PC-9 (cell line): ENCODE measurements at regions not wholly inside any gene's neighbourhood (a gene's known extent, or its start where the extent isn't known, plus 50 kb on each side); places are given as distances from the start of the nearest gene placed in this dataset.

Experiments used
- BruUV-seq: library from RNA; stranded (reverse); fragments of 400-500 nt; replicated peaks from 2 replicates; lab custom pipeline; 2021; lab: Mats Ljungman, UMichigan
- CTCF ChIA-PET: fragments of 300-600 bp; sonication (Branson Sonifier 250); formaldehyde crosslinking; loops from one replicate; lab custom pipeline; 2022; ENCODE audit warnings: antibody characterized with exemption; lab: Charles Lee
- POLR2A ChIA-PET: fragments of 300-600 bp; sonication (Branson Sonifier 250); formaldehyde crosslinking; loops from one replicate; lab custom pipeline; 2022; ENCODE audit warnings: antibody characterized with exemption; ENCODE audit not compliant: unreplicated experiment; lab: Charles Lee
- DNase-seq, 2 experiments: peaks; one replicate each; pipeline versions ENCODE4 v3.0.0 to v3.0.0-alpha.2; 2015 to 2022; ENCODE audit warnings: mixed read lengths in 1 of 2
- H2AFZ ChIP-seq: fragments of 200-600 bp; sonication (generic); 2 replicates; pipeline ENCODE4 v1.8.1; 2017; ENCODE audit warnings: antibody characterized with exemption
- H3F3A ChIP-seq: fragments of 200-600 bp; sonication (generic); 2 replicates; pipeline ENCODE4 v1.8.1; 2017; ENCODE audit warnings: antibody characterized with exemption, mild to moderate bottlenecking, low read depth; ENCODE audit not compliant: insufficient read depth
- H3K27ac ChIP-seq: fragments of 200-600 bp; sonication (generic); 2 replicates; pipeline ENCODE4 v1.6.1; 2016; ENCODE audit warnings: mixed run types
- H3K27me3 ChIP-seq: fragments of 200-600 bp; sonication (generic); 2 replicates; pipeline ENCODE4 v1.6.1; 2016; ENCODE audit warnings: low read depth, mixed run types; ENCODE audit not compliant: insufficient read depth
- H3K36me3 ChIP-seq: fragments of 200-600 bp; sonication (generic); 2 replicates; pipeline ENCODE4 v1.6.1; 2016; ENCODE audit warnings: low read depth, mixed run types
- H3K4me1 ChIP-seq: fragments of 200-600 bp; sonication (generic); replicated peaks from 2 replicates; pipeline ENCODE4 v1.6.1; 2016; ENCODE audit warnings: mixed run types; ENCODE audit not compliant: insufficient read depth
- H3K4me2 ChIP-seq: fragments of 200-600 bp; sonication (generic); 2 replicates; pipeline ENCODE4 v1.6.1; 2017; ENCODE audit warnings: mixed run types
- H3K4me3 ChIP-seq: fragments of 200-600 bp; sonication (generic); 2 replicates; pipeline ENCODE4 v1.6.1; 2016; ENCODE audit warnings: mixed run types
- H3K79me2 ChIP-seq: fragments of 200-600 bp; sonication (generic); 2 replicates; pipeline ENCODE4 v1.6.1; 2017; ENCODE audit warnings: low read depth, mixed run types
- H3K9me2 ChIP-seq: fragments of 200-600 bp; sonication (generic); 2 replicates; pipeline ENCODE4 v1.8.1; 2017; ENCODE audit warnings: mild to moderate bottlenecking; ENCODE audit not compliant: insufficient read depth
- H3K9me3 ChIP-seq: fragments of 200-600 bp; sonication (generic); 2 replicates; pipeline ENCODE4 v1.8.1; 2016; ENCODE audit warnings: low read depth; ENCODE audit not compliant: insufficient read depth
- H4K20me1 ChIP-seq: fragments of 200-600 bp; sonication (generic); 2 replicates; pipeline ENCODE4 v1.8.1; 2017; ENCODE audit not compliant: insufficient read depth
- CTCF ChIP-seq: fragments of 200-600 bp; sonication (generic); conservative IDR thresholded peaks from 2 replicates; pipeline ENCODE4 v1.6.1; 2017; ENCODE audit warnings: mixed run types, antibody characterized with exemption, mild to moderate bottlenecking, moderate library complexity
- EZH2 ChIP-seq: fragments of 200-600 bp; sonication (generic); IDR thresholded peaks from 2 replicates; pipeline ENCODE4 v1.8.0; 2017; ENCODE audit warnings: antibody characterized with exemption, low read depth
- intact Hi-C: fragments of 100-400 bp; cut with micrococcal nuclease; formaldehyde crosslinking; loops from one replicate; pipeline ENCODE4 v1.10.0; 2022; ENCODE audit not compliant: unreplicated experiment

GRCh38 chr6:6483733-6484132 lies 104.8 kb upstream of the LY86 start:
- no peaks in the 10 kb centered on the region for H3K27me3 ChIP-seq
- no peak overlapping the region for H3K4me2 ChIP-seq

DNA sequence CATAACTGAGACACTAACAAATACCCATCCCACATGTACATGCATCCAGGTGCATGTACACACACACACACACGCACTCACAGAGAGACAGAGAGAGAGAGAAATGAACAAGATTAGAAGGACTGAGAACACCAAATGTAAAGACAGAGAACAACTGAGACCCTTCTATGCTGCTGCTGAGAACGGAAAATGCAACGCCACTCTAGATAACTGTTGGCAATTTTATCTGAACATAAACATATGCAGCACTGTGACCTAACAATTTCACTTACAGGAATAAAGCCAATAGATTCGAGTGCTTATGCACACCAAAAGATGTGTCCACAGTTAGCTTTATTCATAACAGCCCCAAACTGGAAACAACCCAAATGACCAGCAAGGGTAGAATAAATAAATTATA lies 103.8 kb upstream of the LY86 start:
- intact Hi-C loops, result no loop called here
- no TSS peak for BruUV-seq
- no peak overlapping the region for H2AFZ ChIP-seq
- CTCF ChIA-PET, result no interaction called here
- H3K4me3 ChIP-seq, result no peak overlapping the region
- POLR2A ChIA-PET, result no interaction called here
- H3K27me3 ChIP-seq, result no peaks in the 10 kb centered on the region
- H3K4me2 ChIP-seq, result no peak overlapping the region
- no peaks in the 10 kb centered on the region for H4K20me1 ChIP-seq
- no peaks in the 10 kb centered on the region for H3F3A ChIP-seq
- no peak overlapping the region for H3K27ac ChIP-seq
- H3K4me1 ChIP-seq, result no peaks in the 10 kb centered on the region
- no peaks in the 10 kb centered on the region for H3K9me2 ChIP-seq
- H3K36me3 ChIP-seq, result no peaks in the 10 kb centered on the region
- H3K79me2 ChIP-seq, result no peaks in the 10 kb centered on the region
- no peak for TF ChIP-seq CTCF
- no peak for DNase-seq
- no peaks in the 10 kb centered on the region for H3K9me3 ChIP-seq

More at GRCh38 chr6:6483733-6484132, 104.8 kb upstream of the LY86 start:
- Histone ChIP-seq H3F3A (no peaks in the 10 kb centered on the region), H3K9me2 (no peaks in the 10 kb centered on the region), H3K79me2 (no peaks in the 10 kb centered on the region), H3K27ac (no peak overlapping the region), H3K4me1 (no peaks in the 10 kb centered on the region), H2AFZ (no peak overlapping the region), H3K4me3 (no peak overlapping the region), H3K36me3 (no peaks in the 10 kb centered on the region), H4K20me1 (no peaks in the 10 kb centered on the region), H3K9me3 (no peaks in the 10 kb centered on the region)
- intact Hi-C loops, result no loop called here
- ChIA-PET CTCF (no interaction called here), POLR2A (no interaction called here)
- DNase-seq, result no peak
- TF ChIP-seq CTCF (no peak), EZH2 (no peak)
- no TSS peak for BruUV-seq

- Histone ChIP-seq H3F3A (no peaks in the 10 kb centered on the region), H3K27me3 (no peaks in the 10 kb centered on the region), H3K9me3 (no peaks in the 10 kb centered on the region), H2AFZ (no peak overlapping the region), H3K4me3 (no peak overlapping the region), H3K4me1 (no peaks in the 10 kb centered on the region), H4K20me1 (no peaks in the 10 kb centered on the region), H3K27ac (no peak overlapping the region), H3K9me2 (no peaks in the 10 kb centered on the region), H3K36me3 (no peaks in the 10 kb centered on the region), H3K79me2 (no peaks in the 10 kb centered on the region), H3K4me2 (no peak overlapping the region)
- TF ChIP-seq EZH2 (no peak), CTCF (no peak)
- ChIA-PET CTCF (no interaction called here), POLR2A (no interaction called here)
- intact Hi-C loops, result no loop called here
- DNase-seq, result no peak
- no TSS peak for BruUV-seq
These were observed 101.9 kb upstream of the LY86 start for GRCh38 chr6:6486595-6486994.
